GM12874 (cell line): ENCODE measurements at regions not wholly inside any gene's neighbourhood (a gene's known extent, or its start where the extent isn't known, plus 50 kb on each side); places are given as distances from the start of the nearest gene placed in this dataset.

Experiments used
- CTCF ChIP-seq: IDR thresholded peaks from 2 replicates; pipeline ENCODE4 v1.5.1; 2011; ENCODE audit warnings: low read depth, mild to moderate bottlenecking, control low read depth, low read length, moderate library complexity; ENCODE audit not compliant: insufficient read depth

GRCh38 chr4:173936861-173937260, 346.6 kb downstream of the FBXO8 start:
- TF ChIP-seq CTCF = no peak

- no peak for TF ChIP-seq CTCF
Measured at GRCh38 chr4:173935622-173936405, 347.7 kb downstream of the FBXO8 start.

GRCh38 chr4:173934933-173935620, 348.4 kb downstream of the FBXO8 start:
- no peak for TF ChIP-seq CTCF

GRCh38 chr4:173934201-173934600, 349.3 kb downstream of the FBXO8 start:
- no peak for TF ChIP-seq CTCF

- no peak for TF ChIP-seq CTCF
Measured at GRCh38 chr4:173932701-173933100, 350.8 kb downstream of the FBXO8 start.

GRCh38 chr4:173930329-173930967, 353.0 kb downstream of the FBXO8 start:
- TF ChIP-seq CTCF = no peak

GRCh38 chr4:173929921-173930320, 353.5 kb downstream of the FBXO8 start:
- TF ChIP-seq CTCF = no peak
